Left ventricle myocardium inferior (tissue), 1 donor: ENCODE measurements at regions not wholly inside any gene's neighbourhood (a gene's known extent, or its start where the extent isn't known, plus 50 kb on each side); places are given as distances from the start of the nearest gene placed in this dataset.

Source experiments
- DNase-seq: peaks from one replicate; pipeline ENCODE4 v3.0.0-alpha.2; 2020
- H3K27ac ChIP-seq: fragments of 200-600 bp; replicated peaks from 2 replicates; pipeline ENCODE4 v1.8.0; 2021
- H3K27me3 ChIP-seq: fragments of 200-600 bp; 2 replicates; pipeline ENCODE4 v1.8.0; 2021; ENCODE audit warnings: low read depth
- H3K36me3 ChIP-seq: fragments of 200-600 bp; 2 replicates; pipeline ENCODE4 v1.8.0; 2021
- H3K4me1 ChIP-seq: fragments of 200-600 bp; 2 replicates; pipeline ENCODE4 v1.8.0; 2021
- H3K4me3 ChIP-seq: fragments of 200-600 bp; 2 replicates; pipeline ENCODE4 v1.8.0; 2021; ENCODE audit warnings: mild to moderate bottlenecking, moderate library complexity
- H3K9me3 ChIP-seq: fragments of 200-600 bp; replicated peaks from 2 replicates; pipeline ENCODE4 v1.8.0; 2021
- CTCF ChIP-seq: fragments of 200-600 bp; IDR thresholded peaks from 2 replicates; pipeline ENCODE4 v1.8.0; 2021; ENCODE audit warnings: antibody characterized with exemption, mild to moderate bottlenecking, borderline replicate concordance
- intact Hi-C: fragments of 100-400 bp; cut with micrococcal nuclease; formaldehyde crosslinking; loops from one replicate; pipeline ENCODE4 v1.11.0; 2022
- donor health status: DM: no; HTN: yes; CAD: no; lungs with severe emphysema.

GRCh38 chr13:50225193-50226155 lies 210.2 kb downstream of the KCNRG start:
- Histone ChIP-seq H3K36me3 (no peaks in the 10 kb centered on the region), H3K27me3 (no peaks in the 10 kb centered on the region), H3K4me3 (no peak overlapping the region), H3K9me3 (no peaks in the 10 kb centered on the region), H3K4me1 (peaks cover 13% of the 10 kb centered on the region), H3K27ac (no peak overlapping the region)
- no peak for TF ChIP-seq CTCF
- intact Hi-C loops: no loop called here
- no peak for DNase-seq

GRCh38 chr13:50226515-50227155 lies 211.4 kb downstream of the KCNRG start:
- Histone ChIP-seq H3K4me1 (peaks cover 13% of the 10 kb centered on the region), H3K36me3 (no peaks in the 10 kb centered on the region), H3K27me3 (no peaks in the 10 kb centered on the region), H3K4me3 (no peak overlapping the region), H3K9me3 (no peaks in the 10 kb centered on the region), H3K27ac (no peak overlapping the region)
- intact Hi-C loops: no loop called here
- TF ChIP-seq CTCF: no peak
- no peak for DNase-seq

GRCh38 chr13:50227361-50227760 lies 212.1 kb downstream of the KCNRG start:
- peaks cover 13% of the 10 kb centered on the region for H3K4me1 ChIP-seq
- no peak overlapping the region for H3K4me3 ChIP-seq
- no peak overlapping the region for H3K27ac ChIP-seq
- H3K36me3 ChIP-seq: no peaks in the 10 kb centered on the region
- H3K27me3 ChIP-seq: no peaks in the 10 kb centered on the region
- H3K9me3 ChIP-seq: no peaks in the 10 kb centered on the region
- DNase-seq: no peak
- intact Hi-C loops: no loop called here
- no peak for TF ChIP-seq CTCF

- H3K27me3 ChIP-seq: no peaks in the 10 kb centered on the region
- no peaks in the 10 kb centered on the region for H3K36me3 ChIP-seq
- peaks cover 3% of the 10 kb centered on the region for H3K4me1 ChIP-seq
- H3K27ac ChIP-seq: no peak overlapping the region
- intact Hi-C loops: no loop called here
- DNase-seq: no peak
- no peak overlapping the region for H3K4me3 ChIP-seq
- TF ChIP-seq CTCF: no peak
- no peaks in the 10 kb centered on the region for H3K9me3 ChIP-seq
Observed at GRCh38 chr13:50228527-50228926, 213.3 kb downstream of the KCNRG start.

- intact Hi-C loops: no loop called here
- Histone ChIP-seq H3K9me3 (no peaks in the 10 kb centered on the region), H3K4me3 (no peak overlapping the region), H3K27ac (no peak overlapping the region), H3K36me3 (no peaks in the 10 kb centered on the region), H3K27me3 (no peaks in the 10 kb centered on the region), H3K4me1 (peaks cover 3% of the 10 kb centered on the region)
- no peak for TF ChIP-seq CTCF
- DNase-seq: no peak
Observed at GRCh38 chr13:50229960-50230661, 214.9 kb downstream of the KCNRG start.
